GM23338 (cell line): ENCODE measurements at regions not wholly inside any gene's neighbourhood (a gene's known extent, or its start where the extent isn't known, plus 50 kb on each side); places are given as distances from the start of the nearest gene placed in this dataset.

ENCODE experiments used
- ATAC-seq: fragments of 200-7000 bp; cut with Tn5 transposase; 3 replicates; pipeline ENCODE4 v1.9.1; 2020
- DNase-seq: peaks from one replicate; pipeline ENCODE4 v3.0.0-alpha.2; 2015; ENCODE audit warnings: low spot score
- H2AFZ ChIP-seq: fragments of 200-600 bp; sonication (generic); 2 replicates; pipeline ENCODE4 v1.8.0; 2016; ENCODE audit warnings: antibody characterized with exemption, mild to moderate bottlenecking, moderate library complexity
- H3F3A ChIP-seq: fragments of 200-600 bp; sonication (generic); replicated peaks from 2 replicates; pipeline ENCODE4 v1.8.0; 2017; ENCODE audit warnings: antibody characterized with exemption, mixed run types, low read depth
- H3K27ac ChIP-seq: fragments of 200-600 bp; sonication (generic); 2 replicates; pipeline ENCODE4 v1.6.1; 2016; ENCODE audit warnings: low read depth
- H3K27me3 ChIP-seq: fragments of 200-600 bp; sonication (generic); 2 replicates; pipeline ENCODE4 v1.8.0; 2016; ENCODE audit warnings: mild to moderate bottlenecking, mixed run types, moderate library complexity; ENCODE audit not compliant: insufficient read depth
- H3K36me3 ChIP-seq: fragments of 200-600 bp; sonication (generic); 2 replicates; pipeline ENCODE4 v1.8.0; 2016; ENCODE audit warnings: mild to moderate bottlenecking; ENCODE audit not compliant: insufficient read depth
- H3K4me1 ChIP-seq: fragments of 200-600 bp; sonication (generic); 2 replicates; pipeline ENCODE4 v1.8.0; 2016; ENCODE audit warnings: mild to moderate bottlenecking, moderate library complexity; ENCODE audit not compliant: insufficient read depth
- H3K4me2 ChIP-seq: fragments of 200-600 bp; sonication (generic); 2 replicates; pipeline ENCODE4 v1.7.1; 2017; ENCODE audit warnings: mixed run types
- H3K4me3 ChIP-seq: fragments of 200-600 bp; sonication (generic); 2 replicates; pipeline ENCODE4 v1.6.1; 2016; ENCODE audit warnings: mixed run types
- H3K79me2 ChIP-seq: fragments of 200-600 bp; sonication (generic); replicated peaks from 2 replicates; pipeline ENCODE4 v1.8.0; 2017; ENCODE audit warnings: mild to moderate bottlenecking; ENCODE audit not compliant: insufficient read depth
- H3K9me2 ChIP-seq: fragments of 200-600 bp; sonication (generic); 2 replicates; pipeline ENCODE4 v1.8.0; 2017; ENCODE audit not compliant: insufficient read depth
- H4K20me1 ChIP-seq: fragments of 200-600 bp; sonication (generic); replicated peaks from 2 replicates; pipeline ENCODE4 v1.8.0; 2017; ENCODE audit warnings: mild to moderate bottlenecking; ENCODE audit not compliant: insufficient read depth
- H3K27ac Mint-ChIP-seq: 2 replicates; pipeline ENCODE4 v1.8.0; 2020; ENCODE audit warnings: inconsistent platforms, mild to moderate bottlenecking, moderate library complexity, mixed read lengths
- H3K27me3 Mint-ChIP-seq: 3 replicates; pipeline ENCODE4 v1.8.0; 2022; ENCODE audit warnings: low read depth, mild to moderate bottlenecking, moderate library complexity, mixed read lengths, inconsistent platforms; ENCODE audit not compliant: insufficient read depth, poor library complexity
- H3K36me3 Mint-ChIP-seq: 3 replicates; pipeline ENCODE4 v1.8.0; 2021; ENCODE audit warnings: low read depth, mild to moderate bottlenecking, inconsistent platforms, moderate library complexity, mixed read lengths
- H3K4me1 Mint-ChIP-seq: 3 replicates; pipeline ENCODE4 v1.8.0; 2020; ENCODE audit warnings: mild to moderate bottlenecking, inconsistent platforms, mixed read lengths
- H3K4me3 Mint-ChIP-seq: 3 replicates; pipeline ENCODE4 v1.8.0; 2021; ENCODE audit warnings: moderate library complexity, mild to moderate bottlenecking, inconsistent platforms, mixed read lengths
- H3K9me3 Mint-ChIP-seq: 3 replicates; pipeline ENCODE4 v1.8.0; 2020; ENCODE audit warnings: moderate library complexity, mild to moderate bottlenecking, inconsistent platforms, mixed read lengths
- CREB1 ChIP-seq: fragments of 250-450 bp; sonication (Bioruptor Pico); IDR thresholded peaks from 2 replicates; pipeline ENCODE4 v1.5.0; 2020; ENCODE audit warnings: low read depth, mild to moderate bottlenecking, moderate library complexity
- CTCF ChIP-seq, 2 experiments: fragments of 200-600 bp in 1 of 2; sonication (generic) in 1 of 2; conservative IDR thresholded peaks; 2 replicates each; pipeline versions ENCODE4 v1.5.1 to v1.6.1; 2016 to 2017; ENCODE audit warnings: antibody characterized with exemption in 2 of 2, low read depth in 2 of 2, mild to moderate bottlenecking in 2 of 2, moderate library complexity in 1 of 2
- ETS1 ChIP-seq: IDR thresholded peaks from 2 replicates; pipeline ENCODE4 v1.6.1; 2016; ENCODE audit warnings: antibody characterized with exemption
- EZH2 ChIP-seq: fragments of 200-600 bp; sonication (generic); IDR thresholded peaks from one replicate; pipeline ENCODE4 v1.8.0; 2017; ENCODE audit warnings: antibody characterized with exemption, mild to moderate bottlenecking, low read depth; ENCODE audit not compliant: unreplicated experiment
- EZH2phosphoT487 ChIP-seq: fragments of 200-600 bp; sonication (generic); IDR thresholded peaks from one replicate; pipeline ENCODE4 v1.8.1; 2018; ENCODE audit warnings: antibody characterized with exemption; ENCODE audit not compliant: unreplicated experiment
- JUNB ChIP-seq: IDR thresholded peaks from one replicate; pipeline ENCODE4 v1.6.1; 2016; ENCODE audit warnings: antibody characterized with exemption; ENCODE audit not compliant: unreplicated experiment
- NANOG ChIP-seq: IDR thresholded peaks from 2 replicates; pipeline ENCODE4 v1.6.1; 2016; ENCODE audit warnings: antibody characterized with exemption, borderline replicate concordance
- POLR2AphosphoS5 ChIP-seq: IDR thresholded peaks from 2 replicates; pipeline ENCODE4 v1.6.1; 2016; ENCODE audit warnings: antibody characterized with exemption, low read depth
- REST ChIP-seq: IDR thresholded peaks from one replicate; pipeline ENCODE4 v1.6.1; 2018; ENCODE audit warnings: antibody characterized with exemption; ENCODE audit not compliant: unreplicated experiment
- STAT1 ChIP-seq: IDR thresholded peaks from one replicate; pipeline ENCODE4 v1.6.1; 2016; ENCODE audit warnings: antibody characterized with exemption; ENCODE audit not compliant: unreplicated experiment
- ZNF114 ChIP-seq: fragments of 250-450 bp; sonication (Bioruptor Pico); IDR thresholded peaks from 2 replicates; pipeline ENCODE4 v1.5.0; 2020; ENCODE audit warnings: mild to moderate bottlenecking, moderate library complexity
- ZNF331 ChIP-seq: fragments of 250-450 bp; sonication (Bioruptor Pico); IDR thresholded peaks from 2 replicates; pipeline ENCODE4 v1.5.0; 2020; ENCODE audit warnings: low read depth, mild to moderate bottlenecking, moderate library complexity
- ZNF462 ChIP-seq: fragments of 250-450 bp; sonication (Bioruptor Pico); IDR thresholded peaks from 2 replicates; pipeline ENCODE4 v1.5.0; 2020; ENCODE audit warnings: mild to moderate bottlenecking, moderate library complexity

- TF ChIP-seq EZH2 (no peak), CREB1 (no peak), JUNB (no peak), STAT1 (no peak)
Observed at GRCh38 chr6:3949521-3949920, 100.3 kb downstream of the FAM50B start (continued).

GRCh38 chr6:3956054-3956453, 106.9 kb downstream of the FAM50B start:
- H3K9me3 Mint-ChIP-seq = no peaks in the 10 kb centered on the region; the same call in 1 of the 3 replicates
- Histone ChIP-seq H3K4me3 (no peak overlapping the region), H3K27ac (no peak overlapping the region), H3K36me3 (no peaks in the 10 kb centered on the region; the same call in 1 of the 2 replicates), H3K9me2 (0 out of 2 replicates have a peak, but pooled peaks cover 2% of the 10 kb centered on the region), H3K4me1 (no peaks in the 10 kb centered on the region), H3K27me3 (no peaks in the 10 kb centered on the region), H3K79me2 (no peaks in the 10 kb centered on the region), H4K20me1 (no peaks in the 10 kb centered on the region), H2AFZ (no peak overlapping the region), H3F3A (no peaks in the 10 kb centered on the region), H3K4me2 (no peak overlapping the region)
- ATAC-seq = no peak
- H3K4me3 Mint-ChIP-seq = no peak overlapping the region
- H3K27ac Mint-ChIP-seq = no peak overlapping the region
- TF ChIP-seq ETS1 (no peak), EZH2phosphoT487 (no peak), POLR2AphosphoS5 (no peak), ZNF331 (CRISPR knock-in tag) (no peak), REST (no peak), EZH2 (no peak), ZNF462 (CRISPR knock-in tag) (no peak), CREB1 (no peak), ZNF114 (CRISPR knock-in tag) (no peak), NANOG (no peak), STAT1 (no peak), JUNB (no peak), CTCF (conservative IDR thresholded peaks at IDR 0.05; ENCODE audit: low read depth in 2 of 2) (no peak)
- H3K27me3 Mint-ChIP-seq = no peaks in the 10 kb centered on the region
- H3K4me1 Mint-ChIP-seq = peaks cover 4% of the 10 kb centered on the region; the same call in 1 of the 3 replicates
- no peaks in the 10 kb centered on the region for H3K36me3 Mint-ChIP-seq
- no peak for DNase-seq
